ENCODE measurements at regions not wholly inside any gene's neighbourhood (a gene's known extent, or its start where the extent isn't known, plus 50 kb on each side); places are given as distances from the start of the nearest gene placed in this dataset.
"Not testable (repeated sequence)": the region's sequence is repeated elsewhere in the genome, so short reads cannot be mapped to it uniquely, and the experiment has no call there.

DNA sequence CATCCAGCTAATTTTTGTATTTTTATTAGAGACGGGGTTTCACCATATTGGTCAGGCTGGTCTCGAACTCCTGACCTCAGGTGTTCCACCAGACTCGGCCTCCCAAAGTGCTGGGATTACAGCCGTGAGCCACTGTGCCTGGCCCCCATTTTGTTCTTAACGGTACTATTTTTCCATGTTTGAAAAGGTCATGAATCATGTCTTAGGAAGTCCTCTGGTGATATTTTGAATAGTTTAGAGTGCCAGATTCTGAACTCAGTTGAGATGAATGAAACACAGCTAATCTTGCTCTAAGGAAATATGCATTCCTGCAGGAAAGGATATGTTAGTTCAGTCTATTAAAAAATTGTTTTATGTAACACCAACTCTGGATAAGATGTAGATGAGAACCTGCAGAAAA is 62.6 kb upstream of the ATP2B4 start:
- H3K27me3 ChIP-seq (ENCODE audit: control insufficient read depth, insufficient read depth, low read length): no peaks in the 10 kb centered on the region
- TF ChIP-seq SIN3A (IDR thresholded peaks at IDR 0.05; ENCODE audit: borderline replicate concordance, insufficient read depth, low read depth, low read length): no peak
- no peaks in the 10 kb centered on the region for H3K36me3 ChIP-seq (ENCODE audit: control insufficient read depth, insufficient read depth, low read length)
- DNase-seq (ENCODE audit: low read depth, low spot score) (no peak), ATAC-seq (no peak)
- ChIA-PET POLR2A (no interaction called here), CTCF (no interaction called here)
- H3K9me3 ChIP-seq (ENCODE audit: control insufficient read depth, insufficient read depth, low read depth, low read length): no peaks in the 10 kb centered on the region
- no TSS peak for BruUV-seq (replicated peaks)
- H3K4me3 ChIP-seq (ENCODE audit: low read depth in 2 of 2, low read length in 2 of 2): no peak overlapping the region
- intact Hi-C loops (cut with micrococcal nuclease; ENCODE audit: unreplicated experiment): no loop called here
- in situ Hi-C loops (cut with HindIII; ENCODE audit: low pct_unique_long_range_greater_than_20kb, low sequenced_read_pairs): no loop called here
- no peak overlapping the region for H3K27ac ChIP-seq (ENCODE audit: low read length)
- no peaks in the 10 kb centered on the region for H3K4me1 ChIP-seq (ENCODE audit: control insufficient read depth, insufficient read depth, low read length)

DNA sequence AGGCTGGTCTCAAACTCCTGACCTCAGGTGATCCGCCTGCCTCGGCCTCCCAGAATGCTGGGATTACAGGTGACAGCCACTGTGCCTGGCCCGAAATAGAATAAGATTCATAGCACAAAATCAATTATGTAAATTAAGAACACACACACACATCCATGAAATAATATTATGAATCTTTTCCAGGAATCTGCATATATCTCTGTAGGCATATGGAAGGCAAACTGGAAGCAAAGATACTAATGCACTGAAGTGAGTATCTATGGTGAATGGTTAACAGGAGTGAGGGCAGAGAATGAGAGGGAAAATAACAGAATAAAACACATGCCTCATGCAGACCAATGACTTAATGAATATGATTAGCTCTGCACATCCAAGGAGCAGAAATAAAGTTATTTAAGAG is 61.6 kb upstream of the ATP2B4 start:
- intact Hi-C loops (cut with micrococcal nuclease; ENCODE audit: unreplicated experiment) (no loop called here), in situ Hi-C loops (cut with HindIII; ENCODE audit: low pct_unique_long_range_greater_than_20kb, low sequenced_read_pairs) (no loop called here)
- no peak overlapping the region for H3K27ac ChIP-seq (ENCODE audit: low read length)
- BruUV-seq (replicated peaks): no TSS peak
- no peak for TF ChIP-seq TCF7L2 (IDR thresholded peaks at IDR 0.05; ENCODE audit: low read depth, low read length)
- TF ChIP-seq REST (IDR thresholded peaks at IDR 0.05; ENCODE audit: insufficient read depth in 1 of 2, low read depth in 2 of 2, low read length in 1 of 2): no peak
- TF ChIP-seq CTCF (IDR thresholded peaks at IDR 0.05): no peak
- no peak for TF ChIP-seq POLR2AphosphoS5 (IDR thresholded peaks at IDR 0.05; ENCODE audit: low read depth, low read length)
- TF ChIP-seq SIN3A (IDR thresholded peaks at IDR 0.05; ENCODE audit: borderline replicate concordance, insufficient read depth, low read depth, low read length): no peak
- no peak for ATAC-seq
- H3K36me3 ChIP-seq (ENCODE audit: control insufficient read depth, insufficient read depth, low read length): no peaks in the 10 kb centered on the region
- DNase-seq (ENCODE audit: low read depth, low spot score): no peak
- no peak overlapping the region for H3K4me3 ChIP-seq (ENCODE audit: low read depth in 2 of 2, low read length in 2 of 2)
- no peaks in the 10 kb centered on the region for H3K4me1 ChIP-seq (ENCODE audit: control insufficient read depth, insufficient read depth, low read length)
- ChIA-PET POLR2A (no interaction called here), CTCF (interaction anchor here (0.6 kb wide), 1 partner anchor 9 kb away, joined by 3 read pairs; no protein-coding TSS in a partner anchor)
- no peaks in the 10 kb centered on the region for H3K27me3 ChIP-seq (ENCODE audit: control insufficient read depth, insufficient read depth, low read length)
- no peaks in the 10 kb centered on the region for H3K9me3 ChIP-seq (ENCODE audit: control insufficient read depth, insufficient read depth, low read depth, low read length)

DNA sequence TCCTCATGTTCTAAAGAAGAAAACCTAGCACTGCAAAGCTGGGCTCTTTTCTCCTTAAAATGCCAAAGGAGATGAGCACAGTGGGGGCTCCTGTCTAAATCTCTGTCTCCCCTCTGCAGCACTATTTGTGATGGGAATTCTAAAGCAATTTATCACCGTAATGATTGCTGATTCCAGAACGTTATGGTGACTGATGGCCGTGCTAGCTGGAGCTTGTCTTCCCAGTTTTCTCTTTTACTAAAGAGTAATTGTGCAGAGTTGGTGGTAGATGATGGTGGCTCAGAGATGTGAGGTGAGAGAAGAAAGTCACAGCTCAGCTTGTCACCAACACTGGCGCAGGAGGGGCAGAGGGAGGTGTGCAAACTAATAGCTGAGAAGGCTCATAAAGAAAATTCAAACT is 60.7 kb upstream of the ATP2B4 start:
- no peaks in the 10 kb centered on the region for H3K9me3 ChIP-seq (ENCODE audit: control insufficient read depth, insufficient read depth, low read depth, low read length)
- no TSS peak for BruUV-seq (replicated peaks)
- intact Hi-C loops (cut with micrococcal nuclease; ENCODE audit: unreplicated experiment) (no loop called here), in situ Hi-C loops (cut with HindIII; ENCODE audit: low pct_unique_long_range_greater_than_20kb, low sequenced_read_pairs) (no loop called here)
- H3K36me3 ChIP-seq (ENCODE audit: control insufficient read depth, insufficient read depth, low read length): no peaks in the 10 kb centered on the region
- no peak for ATAC-seq
- ChIA-PET POLR2A (no interaction called here), CTCF (no interaction called here)
- no peaks in the 10 kb centered on the region for H3K27me3 ChIP-seq (ENCODE audit: control insufficient read depth, insufficient read depth, low read length)
- H3K27ac ChIP-seq (ENCODE audit: low read length): no peak overlapping the region
- no peak for DNase-seq (ENCODE audit: low read depth, low spot score)
- H3K4me1 ChIP-seq (ENCODE audit: control insufficient read depth, insufficient read depth, low read length): no peaks in the 10 kb centered on the region
- TF ChIP-seq CTCF (IDR thresholded peaks at IDR 0.05): no peak
- TF ChIP-seq SIN3A (IDR thresholded peaks at IDR 0.05; ENCODE audit: borderline replicate concordance, insufficient read depth, low read depth, low read length): no peak
- no peak for TF ChIP-seq REST (IDR thresholded peaks at IDR 0.05; ENCODE audit: insufficient read depth in 1 of 2, low read depth in 2 of 2, low read length in 1 of 2)
- TF ChIP-seq POLR2AphosphoS5 (IDR thresholded peaks at IDR 0.05; ENCODE audit: low read depth, low read length): no peak
- no peak for TF ChIP-seq TCF7L2 (IDR thresholded peaks at IDR 0.05; ENCODE audit: low read depth, low read length)
- H3K4me3 ChIP-seq (ENCODE audit: low read depth in 2 of 2, low read length in 2 of 2): no peak overlapping the region

DNA sequence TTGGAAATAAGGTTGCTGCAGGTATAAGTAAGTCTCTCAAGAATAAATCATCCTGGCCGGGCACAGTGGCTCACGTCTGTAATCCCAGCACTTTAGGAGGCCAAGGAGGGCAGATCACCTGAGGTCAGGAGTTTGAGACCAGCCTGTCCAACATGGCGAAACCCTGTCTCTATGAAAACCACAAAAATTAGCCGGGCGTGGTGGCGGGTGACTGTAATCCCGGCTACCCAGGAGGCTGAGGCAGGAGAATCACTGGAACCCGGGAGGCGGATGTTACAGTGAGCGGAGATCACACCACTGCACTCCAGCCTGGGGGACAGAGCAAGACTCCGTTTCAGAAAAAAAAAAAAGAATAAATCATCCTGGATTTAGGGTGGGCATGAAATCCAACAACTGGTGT is 59.7 kb upstream of the ATP2B4 start:
- DNase-seq (ENCODE audit: low read depth, low spot score); H3K4me3 ChIP-seq (ENCODE audit: low read depth in 2 of 2, low read length in 2 of 2); ATAC-seq; H3K27me3 ChIP-seq (ENCODE audit: control insufficient read depth, insufficient read depth, low read length); BruUV-seq (replicated peaks); H3K4me1 ChIP-seq (ENCODE audit: control insufficient read depth, insufficient read depth, low read length); intact Hi-C loops (cut with micrococcal nuclease; ENCODE audit: unreplicated experiment); in situ Hi-C loops (cut with HindIII; ENCODE audit: low pct_unique_long_range_greater_than_20kb, low sequenced_read_pairs); H3K36me3 ChIP-seq (ENCODE audit: control insufficient read depth, insufficient read depth, low read length); CTCF ChIA-PET; H3K27ac ChIP-seq (ENCODE audit: low read length); H3K9me3 ChIP-seq (ENCODE audit: control insufficient read depth, insufficient read depth, low read depth, low read length): not testable (repeated sequence)
- POLR2A ChIA-PET: interaction anchor here (0.7 kb wide), 1 partner anchor 831 kb away, joined by 3 read pairs; no protein-coding TSS in a partner anchor

All from Panc1 (cell line).